Panc1 (cell line): ENCODE measurements at regions not wholly inside any gene's neighbourhood (a gene's known extent, or its start where the extent isn't known, plus 50 kb on each side); places are given as distances from the start of the nearest gene placed in this dataset.

ENCODE experiments used
- CTCF ChIP-seq: fragments of 450-650 bp; IDR thresholded peaks from 2 replicates; pipeline ENCODE4 v1.5.1; 2017; ENCODE audit warnings: mild to moderate bottlenecking
- POLR2AphosphoS5 ChIP-seq: IDR thresholded peaks from 2 replicates; pipeline ENCODE4 v1.6.1; 2012; ENCODE audit warnings: mild to moderate bottlenecking, low read depth, low read length, moderate library complexity
- TCF7L2 ChIP-seq: IDR thresholded peaks from 2 replicates; pipeline ENCODE4 v1.6.1; 2011; ENCODE audit warnings: mild to moderate bottlenecking, low read depth, low read length, inconsistent platforms

GRCh38 chr4:1514612-1515011, 108.4 kb upstream of the NKX1-1 start:
- no peak for TF ChIP-seq TCF7L2
- no peak for TF ChIP-seq CTCF
- TF ChIP-seq POLR2AphosphoS5: no peak
